Mesodermal cell (in vitro differentiated cells): ENCODE measurements at regions not wholly inside any gene's neighbourhood (a gene's known extent, or its start where the extent isn't known, plus 50 kb on each side); places are given as distances from the start of the nearest gene placed in this dataset.
"Not testable (repeated sequence)": the region's sequence is repeated elsewhere in the genome, so short reads cannot be mapped to it uniquely, and the experiment has no call there.

Experiments
- H3K27ac ChIP-seq: 2 replicates; pipeline ENCODE4 v1.7.0; 2013; ENCODE audit warnings: mild to moderate bottlenecking, low read depth, low read length, moderate library complexity; ENCODE audit not compliant: severe bottlenecking
- H3K36me3 ChIP-seq: 2 replicates; pipeline ENCODE4 v1.7.1; 2013; ENCODE audit warnings: mild to moderate bottlenecking, low read length, moderate library complexity; ENCODE audit not compliant: control insufficient read depth, insufficient read depth
- H3K4me1 ChIP-seq: one replicate; pipeline ENCODE4 v1.7.1; 2013; ENCODE audit warnings: mild to moderate bottlenecking, low read length; ENCODE audit not compliant: insufficient read depth, control insufficient read depth, poor library complexity, severe bottlenecking
- H3K4me3 ChIP-seq: 2 replicates; pipeline ENCODE4 v1.7.0; 2013; ENCODE audit warnings: low read length, control low read depth, mild to moderate bottlenecking; ENCODE audit not compliant: insufficient read depth, poor library complexity, severe bottlenecking; ENCODE audit errors: extremely low read depth
- H3K9me3 ChIP-seq: 2 replicates; pipeline ENCODE4 v1.7.1; 2013; ENCODE audit warnings: mild to moderate bottlenecking, low read length, moderate library complexity; ENCODE audit not compliant: control insufficient read depth
- WGBS, 2 experiments: methylation state at CpG; one replicate each; pipeline ENCODE4 v1.1.5; 2013; ENCODE audit warnings: missing lambda C conversion rate in 2 of 2; ENCODE audit not compliant: insufficient coverage in 2 of 2; 5-methylcytosine and 5-hydroxymethylcytosine counted together

- H3K9me3 ChIP-seq, H3K36me3 ChIP-seq, H3K4me1 ChIP-seq, H3K4me3 ChIP-seq, H3K27ac ChIP-seq: not testable (repeated sequence)
- WGBS, 2 experiments = 94% methylated on average over 3 of the region's 5 CpGs; no CpG with 5 or more reads in 1 of the 2 experiments
These were observed 134.7 kb downstream of the ARHGAP11B start for GRCh38 chr15:30760633-30761032.

GRCh38 chr15:30761365-30761764 is 135.4 kb downstream of the ARHGAP11B start:
- H3K4me3 ChIP-seq, H3K27ac ChIP-seq, H3K36me3 ChIP-seq, H3K4me1 ChIP-seq, H3K9me3 ChIP-seq: not testable (repeated sequence)
- WGBS, 2 experiments = 83% methylated on average over 1 of the region's 4 CpGs; no CpG with 5 or more reads in 1 of the 2 experiments

- not testable (repeated sequence) for H3K9me3 ChIP-seq, H3K4me3 ChIP-seq, H3K4me1 ChIP-seq, H3K27ac ChIP-seq
- H3K36me3 ChIP-seq = peaks cover 28% of the 10 kb centered on the region
- 87 to 95% methylated on average over 5 of the region's 12 CpGs for WGBS, 2 experiments
These were observed 134.2 kb upstream of the FAN1 start for GRCh38 chr15:30769390-30770124.

GRCh38 chr15:30770759-30771158 is 133.0 kb upstream of the FAN1 start:
- no peaks in the 10 kb centered on the region for H3K4me1 ChIP-seq
- WGBS, 2 experiments = 94 to 95% methylated on average over 16 to 17 of the region's 17 CpGs
- H3K27ac ChIP-seq = no peak overlapping the region
- peaks cover 28% of the 10 kb centered on the region for H3K36me3 ChIP-seq
- H3K4me3 ChIP-seq = no peak overlapping the region
- peaks cover 7% of the 10 kb centered on the region for H3K9me3 ChIP-seq

- Histone ChIP-seq H3K27ac (no peak overlapping the region), H3K9me3 (no peaks in the 10 kb centered on the region), H3K36me3 (no peaks in the 10 kb centered on the region), H3K4me3 (no peak overlapping the region), H3K4me1 (no peaks in the 10 kb centered on the region)
- WGBS, 2 experiments = 98 to 100% methylated on average over 3 to 4 of the region's 17 CpGs
These were observed 120.7 kb upstream of the FAN1 start for GRCh38 chr15:30783019-30783418.

- H3K27ac ChIP-seq = no peak overlapping the region
- no peaks in the 10 kb centered on the region for H3K36me3 ChIP-seq
- H3K9me3 ChIP-seq = no peaks in the 10 kb centered on the region
- no peak overlapping the region for H3K4me3 ChIP-seq
- H3K4me1 ChIP-seq = no peaks in the 10 kb centered on the region
These were observed 115.1 kb upstream of the FAN1 start for GRCh38 chr15:30788595-30788994.

- Histone ChIP-seq H3K9me3 (no peaks in the 10 kb centered on the region), H3K4me3 (no peak overlapping the region), H3K4me1 (no peaks in the 10 kb centered on the region), H3K27ac (no peak overlapping the region), H3K36me3 (no peaks in the 10 kb centered on the region)
- 83 to 92% methylated on average over 8 to 9 of the region's 18 CpGs for WGBS, 2 experiments
These were observed 112.2 kb upstream of the FAN1 start for GRCh38 chr15:30791239-30792175.

- not testable (repeated sequence) for H3K27ac ChIP-seq, H3K9me3 ChIP-seq, H3K36me3 ChIP-seq, H3K4me3 ChIP-seq, H3K4me1 ChIP-seq
- no CpG with 5 or more reads among the region's 3 CpGs for WGBS, 2 experiments
These were observed 110.9 kb upstream of the FAN1 start for GRCh38 chr15:30792843-30793242.

- 82 to 96% methylated on average over 5 to 6 of the region's 6 CpGs for WGBS, 2 experiments
These were observed 109.3 kb upstream of the FAN1 start for GRCh38 chr15:30794388-30794787.

GRCh38 chr15:30799565-30799964 is 104.2 kb upstream of the FAN1 start:
- 72 to 74% methylated on average over 2 of the region's 5 CpGs for WGBS, 2 experiments
- not testable (repeated sequence) for H3K4me3 ChIP-seq, H3K36me3 ChIP-seq, H3K4me1 ChIP-seq, H3K27ac ChIP-seq, H3K9me3 ChIP-seq

More at GRCh38 chr15:30794388-30794787, 109.3 kb upstream of the FAN1 start:
- Histone ChIP-seq H3K4me3 (no peak overlapping the region), H3K9me3 (no peaks in the 10 kb centered on the region), H3K27ac (no peak overlapping the region), H3K36me3 (no peaks in the 10 kb centered on the region), H3K4me1 (no peaks in the 10 kb centered on the region)
